ENCODE measurements at regions not wholly inside any gene's neighbourhood (a gene's known extent, or its start where the extent isn't known, plus 50 kb on each side); places are given as distances from the start of the nearest gene placed in this dataset.

DNA sequence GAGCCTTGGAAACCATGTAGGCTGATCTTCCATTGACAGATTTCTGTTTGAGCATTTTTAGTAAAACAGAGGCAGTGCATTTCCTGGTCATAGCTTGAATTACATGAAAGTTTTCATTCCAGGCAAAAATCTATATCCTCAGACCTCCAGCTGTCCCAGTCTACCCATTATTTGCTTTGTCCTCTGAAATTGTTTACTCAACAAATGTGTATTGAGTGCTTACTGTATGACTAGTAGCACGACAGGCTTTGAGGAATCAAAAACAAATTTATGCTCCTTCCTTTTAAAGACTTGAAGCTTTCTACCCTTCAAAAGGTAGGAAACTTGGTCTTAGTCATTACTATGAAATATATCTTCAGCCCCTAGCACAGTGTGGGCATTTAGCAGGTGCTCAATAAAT lies 307.9 kb upstream of the IGFBP7 start:
- Mint-ChIP-seq H3K36me3 (ENCODE audit: low read depth) (no peaks in the 10 kb centered on the region), H3K27me3 (no peaks in the 10 kb centered on the region), H3K4me1 (no peaks in the 10 kb centered on the region), H3K27ac (no peak overlapping the region), H3K4me3 (no peak overlapping the region), H3K9me3 (no peaks in the 10 kb centered on the region)
- ATAC-seq (replicated peaks), result no peak

DNA sequence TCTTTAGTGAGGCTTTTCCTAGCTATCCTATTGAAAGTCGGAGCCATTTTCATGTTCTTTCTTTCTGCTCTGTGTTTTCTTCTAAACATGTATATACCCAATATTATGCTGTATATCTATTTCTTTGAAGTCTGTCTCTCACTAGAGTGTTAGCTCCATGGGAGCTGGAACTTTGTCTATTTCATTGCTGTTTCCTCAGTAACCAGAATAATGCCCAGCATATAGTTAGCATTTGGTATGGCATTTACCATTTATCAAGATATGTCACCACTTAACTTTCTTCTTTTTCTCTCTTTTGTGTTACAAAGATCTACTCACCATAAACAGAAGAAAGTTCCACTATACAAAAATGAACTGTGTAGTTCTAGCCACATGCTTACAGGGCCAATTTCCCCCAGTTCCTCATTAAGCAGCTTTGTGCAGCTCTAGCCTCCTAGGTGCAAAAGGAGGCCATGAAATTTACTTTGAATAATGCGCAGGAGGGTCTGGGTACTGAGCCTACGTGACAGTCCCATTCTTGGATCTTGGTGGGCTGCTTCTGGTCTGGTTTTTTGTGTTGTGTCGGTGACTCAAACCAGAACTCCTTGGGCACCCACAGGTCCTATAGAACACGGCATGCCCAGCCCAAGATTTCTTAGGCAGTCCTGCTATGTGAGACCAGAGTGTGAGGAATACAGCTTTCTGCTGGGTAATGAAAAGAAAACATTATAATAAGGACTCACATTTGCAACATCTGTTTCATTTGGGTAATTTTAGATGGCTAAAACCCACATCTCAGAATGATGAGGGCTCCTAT lies 302.3 kb upstream of the IGFBP7 start:
- ATAC-seq (replicated peaks), result no peak
- H3K27ac Mint-ChIP-seq, result no peak overlapping the region
- no peak overlapping the region for H3K4me3 Mint-ChIP-seq
- no peaks in the 10 kb centered on the region for H3K36me3 Mint-ChIP-seq (ENCODE audit: low read depth)
- no peaks in the 10 kb centered on the region for H3K4me1 Mint-ChIP-seq
- H3K9me3 Mint-ChIP-seq, result no peaks in the 10 kb centered on the region
- H3K27me3 Mint-ChIP-seq, result no peaks in the 10 kb centered on the region

DNA sequence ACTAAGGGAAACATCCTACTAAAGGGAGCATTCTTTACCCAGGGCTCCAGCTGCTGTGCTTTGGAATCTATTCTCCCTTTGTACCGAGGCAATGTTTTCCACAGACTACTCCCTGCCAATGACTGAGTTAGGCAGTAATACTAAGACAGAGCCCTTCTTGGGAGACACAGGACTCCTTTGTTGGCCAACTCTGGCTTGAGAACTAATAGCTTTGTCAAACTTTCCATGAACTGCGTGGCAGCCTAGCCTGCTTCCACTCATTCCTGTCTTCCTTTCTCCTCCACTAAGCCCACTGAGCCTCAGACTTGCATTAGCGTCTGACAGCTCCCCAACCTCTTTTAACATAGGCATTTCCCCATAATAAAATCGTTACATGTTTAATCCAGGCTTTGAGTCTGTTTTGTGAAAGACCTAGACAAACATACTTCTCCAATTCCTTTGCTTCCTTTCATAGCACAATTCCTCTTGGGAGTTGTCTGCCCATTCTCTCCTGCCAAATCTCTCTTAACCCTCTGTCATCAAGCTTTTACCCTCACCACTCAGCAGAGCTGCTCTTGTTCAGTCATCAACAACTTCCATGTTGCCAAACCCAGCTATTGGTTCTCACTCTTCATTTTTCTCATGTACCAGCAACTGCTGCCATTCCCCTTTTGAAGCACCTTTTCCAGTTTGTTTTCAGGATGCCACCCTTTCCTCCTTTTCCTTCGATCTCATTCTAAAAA lies 300.3 kb upstream of the IGFBP7 start:
- Mint-ChIP-seq H3K4me3 (no peak overlapping the region), H3K36me3 (ENCODE audit: low read depth) (no peaks in the 10 kb centered on the region), H3K9me3 (no peaks in the 10 kb centered on the region)

DNA sequence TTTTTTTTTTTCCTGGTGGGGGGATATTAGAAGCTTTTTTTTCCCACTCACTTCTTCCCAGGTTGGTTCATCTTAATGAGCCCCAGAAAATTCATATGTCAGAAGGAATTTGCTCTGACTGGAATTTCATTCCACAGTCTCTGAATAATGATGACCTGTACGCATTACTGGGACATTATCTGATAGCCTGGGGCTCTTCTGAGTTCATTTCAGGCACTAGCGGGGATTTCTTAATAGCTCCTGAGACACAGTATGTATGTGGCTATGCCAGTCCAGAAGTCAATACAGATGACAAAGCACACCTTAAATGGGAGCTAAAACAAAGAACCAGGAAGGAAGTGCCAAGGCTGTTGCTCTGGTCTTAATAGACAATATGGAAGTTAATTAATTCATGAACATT lies 295.2 kb upstream of the IGFBP7 start:
- Mint-ChIP-seq H3K4me3 (no peak overlapping the region), H3K36me3 (ENCODE audit: low read depth) (no peaks in the 10 kb centered on the region), H3K27me3 (no peaks in the 10 kb centered on the region), H3K9me3 (no peaks in the 10 kb centered on the region), H3K27ac (no peak overlapping the region), H3K4me1 (no peaks in the 10 kb centered on the region)
- ATAC-seq (replicated peaks), result no peak

More for the DNA sequence above, 300.3 kb upstream of the IGFBP7 start:
- no peak overlapping the region for H3K27ac Mint-ChIP-seq
- H3K27me3 Mint-ChIP-seq, result no peaks in the 10 kb centered on the region
- no peaks in the 10 kb centered on the region for H3K4me1 Mint-ChIP-seq
- no peak for ATAC-seq (replicated peaks)

DNA sequence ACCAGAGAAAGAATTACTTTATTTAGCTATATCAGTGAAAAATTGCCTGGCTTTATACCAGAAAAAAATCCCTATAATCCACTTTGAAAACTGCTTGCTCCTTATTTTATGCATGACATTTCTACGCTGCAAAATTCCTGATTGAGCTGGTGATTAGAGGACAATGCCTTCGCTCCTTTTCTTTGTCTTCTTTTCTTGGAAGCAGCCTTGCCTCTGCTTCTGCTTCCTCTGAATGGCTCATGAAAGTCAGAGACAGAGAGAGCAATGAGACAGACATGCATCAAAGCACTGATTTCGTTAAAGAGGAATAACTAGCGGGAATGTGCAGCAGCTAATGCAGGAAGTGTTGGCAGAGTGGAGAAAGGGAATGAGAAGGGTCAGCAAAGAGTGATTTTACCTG lies 294.3 kb upstream of the IGFBP7 start:
- ATAC-seq (replicated peaks), result no peak
- H3K27me3 Mint-ChIP-seq, result no peaks in the 10 kb centered on the region
- no peak overlapping the region for H3K4me3 Mint-ChIP-seq
- H3K27ac Mint-ChIP-seq, result no peak overlapping the region
- no peaks in the 10 kb centered on the region for H3K4me1 Mint-ChIP-seq
- no peaks in the 10 kb centered on the region for H3K36me3 Mint-ChIP-seq (ENCODE audit: low read depth)
- H3K9me3 Mint-ChIP-seq, result no peaks in the 10 kb centered on the region

DNA sequence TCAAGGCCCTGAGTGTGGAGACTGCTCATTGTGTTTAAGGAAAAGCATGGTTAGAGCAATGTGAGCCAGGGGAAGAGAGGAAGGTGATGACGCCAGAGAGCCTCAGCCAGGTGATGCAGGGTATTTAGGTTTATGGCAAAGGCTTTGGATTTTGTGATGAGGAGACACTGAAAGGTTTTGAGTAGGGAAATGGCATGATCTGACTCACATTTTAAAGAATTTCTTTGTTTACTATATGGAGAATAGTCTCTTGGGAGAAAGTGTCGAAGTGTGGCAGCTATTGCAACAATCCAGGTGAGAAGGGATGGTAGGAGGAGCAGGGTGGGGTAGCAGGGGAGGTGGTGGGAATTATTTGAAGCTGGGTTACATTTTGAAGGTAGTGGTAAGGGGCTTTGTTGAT lies 293.4 kb upstream of the IGFBP7 start:
- H3K27ac Mint-ChIP-seq, result no peak overlapping the region
- ATAC-seq (replicated peaks), result no peak
- no peaks in the 10 kb centered on the region for H3K27me3 Mint-ChIP-seq
- H3K9me3 Mint-ChIP-seq, result no peaks in the 10 kb centered on the region
- H3K4me1 Mint-ChIP-seq, result no peaks in the 10 kb centered on the region
- H3K36me3 Mint-ChIP-seq (ENCODE audit: low read depth), result no peaks in the 10 kb centered on the region
- H3K4me3 Mint-ChIP-seq, result no peak overlapping the region

DNA sequence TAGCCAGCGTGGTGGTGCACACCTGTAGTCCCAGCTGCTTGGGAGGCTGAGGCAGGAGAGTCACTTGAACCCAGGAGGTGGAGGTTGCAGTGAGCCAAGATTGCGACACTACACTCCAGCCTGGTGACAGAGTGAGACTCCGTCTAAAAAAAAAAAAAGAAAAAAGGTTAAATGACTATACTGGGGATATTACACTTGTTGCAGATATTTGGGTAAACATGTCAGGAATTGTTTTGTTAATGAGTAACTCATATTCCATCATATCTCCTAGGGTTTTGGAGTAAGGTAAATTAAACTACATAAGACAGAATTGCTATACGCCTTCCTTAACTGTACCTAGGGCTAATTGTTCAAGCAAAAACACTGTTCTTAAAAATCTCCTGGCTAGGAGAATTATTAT lies 291.4 kb upstream of the IGFBP7 start:
- Mint-ChIP-seq H3K4me1 (no peaks in the 10 kb centered on the region), H3K36me3 (ENCODE audit: low read depth) (no peaks in the 10 kb centered on the region), H3K9me3 (no peaks in the 10 kb centered on the region), H3K4me3 (no peak overlapping the region), H3K27ac (no peak overlapping the region), H3K27me3 (no peaks in the 10 kb centered on the region)
- ATAC-seq (replicated peaks), result no peak

DNA sequence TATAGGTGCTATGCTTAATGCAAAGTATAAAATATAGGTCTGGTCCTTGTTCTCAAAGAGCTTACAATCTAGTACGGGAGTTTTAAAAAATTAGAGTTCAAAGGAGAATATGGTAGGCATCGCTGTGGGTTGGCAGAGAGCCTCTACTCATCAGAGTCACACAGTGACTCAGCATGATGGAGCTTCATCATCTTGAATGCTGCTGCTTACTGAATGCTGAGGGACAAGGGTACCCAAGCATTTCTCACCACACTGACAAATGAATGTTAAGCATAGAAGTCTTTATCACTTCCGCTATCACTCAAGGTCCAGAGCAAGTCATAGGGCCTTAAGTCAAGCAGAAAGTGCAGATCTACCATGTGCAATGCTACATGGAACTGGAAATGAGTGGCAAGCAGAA lies 268.6 kb upstream of the IGFBP7 start:
- no peak overlapping the region for H3K27ac Mint-ChIP-seq
- ATAC-seq (replicated peaks), result no peak

DNA sequence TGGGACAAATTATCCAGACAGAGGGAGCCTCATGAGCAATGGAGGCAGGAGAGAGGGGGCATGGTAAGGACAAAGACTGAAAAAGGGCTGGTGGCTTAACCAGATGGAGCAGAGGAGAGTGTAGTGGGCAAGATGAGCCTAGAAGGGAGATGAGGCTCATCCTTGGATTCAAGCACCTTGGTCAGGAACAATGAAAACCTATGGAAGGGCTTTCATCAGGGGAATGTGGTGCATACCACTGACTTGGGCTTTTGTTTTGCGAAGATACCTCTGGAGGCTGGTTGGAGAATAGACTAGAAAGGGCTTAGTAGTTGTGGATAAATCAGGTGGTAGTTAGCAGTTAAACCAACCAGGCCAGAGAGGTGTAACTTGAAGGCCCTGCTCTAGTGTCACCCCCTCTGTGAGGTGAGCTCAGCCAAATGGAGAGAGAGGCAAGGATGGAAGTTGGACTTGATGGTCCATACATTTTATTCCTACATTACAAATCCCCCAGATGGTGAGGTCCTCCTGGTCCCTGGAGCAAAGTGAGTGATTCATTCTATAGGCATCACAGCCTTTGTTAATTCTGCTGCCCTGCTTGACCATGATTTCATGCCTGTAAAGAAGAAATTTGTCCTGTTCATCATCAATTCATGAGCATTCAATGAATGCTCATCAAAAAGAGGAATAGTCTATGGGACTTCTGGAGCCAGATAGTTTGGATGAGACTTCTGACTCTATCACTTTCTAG lies 264.8 kb upstream of the IGFBP7 start:
- no peaks in the 10 kb centered on the region for H3K27me3 Mint-ChIP-seq
- no peak for ATAC-seq (replicated peaks)
- no peaks in the 10 kb centered on the region for H3K4me1 Mint-ChIP-seq
- no peak overlapping the region for H3K4me3 Mint-ChIP-seq
- H3K27ac Mint-ChIP-seq, result no peak overlapping the region
- H3K36me3 Mint-ChIP-seq (ENCODE audit: low read depth), result no peaks in the 10 kb centered on the region
- H3K9me3 Mint-ChIP-seq, result peaks cover 5% of the 10 kb centered on the region

More for the DNA sequence above, 268.6 kb upstream of the IGFBP7 start:
- Mint-ChIP-seq H3K4me3 (no peak overlapping the region), H3K36me3 (ENCODE audit: low read depth) (no peaks in the 10 kb centered on the region), H3K9me3 (no peaks in the 10 kb centered on the region), H3K4me1 (no peaks in the 10 kb centered on the region), H3K27me3 (no peaks in the 10 kb centered on the region)

DNA sequence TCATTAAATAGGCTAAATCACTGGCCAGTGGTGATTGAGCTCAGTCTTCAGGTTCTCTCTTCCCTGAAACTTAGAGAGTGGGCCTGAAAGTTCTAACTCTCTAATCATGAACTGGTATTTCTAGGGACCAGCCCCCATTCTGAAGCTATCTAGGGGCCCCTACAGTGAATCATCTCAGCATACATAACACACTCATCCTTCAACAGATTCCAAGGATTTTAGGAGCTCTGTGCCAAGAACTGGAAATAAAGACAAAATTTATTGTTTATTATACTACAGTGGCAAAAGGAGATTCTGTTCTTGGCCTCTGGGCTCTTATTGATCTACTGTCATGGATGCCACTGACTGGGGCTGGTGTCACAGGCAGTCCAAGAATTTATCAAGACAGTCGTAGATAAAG lies 263.8 kb upstream of the IGFBP7 start:
- Mint-ChIP-seq H3K27ac (no peak overlapping the region), H3K4me1 (no peaks in the 10 kb centered on the region), H3K36me3 (ENCODE audit: low read depth) (no peaks in the 10 kb centered on the region), H3K27me3 (no peaks in the 10 kb centered on the region), H3K9me3 (peaks cover 5% of the 10 kb centered on the region), H3K4me3 (no peak overlapping the region)
- ATAC-seq (replicated peaks), result no peak

DNA sequence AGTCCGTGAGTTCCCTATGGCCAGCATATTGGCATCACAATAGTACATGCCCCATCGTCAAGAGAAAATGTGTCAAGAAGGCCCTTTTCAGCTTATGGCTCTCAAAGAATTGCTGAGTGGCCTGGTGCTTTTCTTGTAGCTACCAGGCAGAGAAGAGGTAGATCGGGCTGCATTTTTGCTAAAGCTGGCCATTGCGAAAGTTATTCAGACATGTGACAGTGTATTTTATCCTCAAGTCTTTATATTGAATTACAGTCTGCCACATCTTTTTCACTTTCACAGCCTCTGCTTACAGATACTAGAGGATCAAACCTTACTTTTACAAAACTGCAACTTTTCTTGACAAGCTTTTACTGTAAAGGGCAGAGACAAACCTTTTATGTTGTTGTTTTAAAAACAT lies 261.5 kb upstream of the IGFBP7 start:
- H3K36me3 Mint-ChIP-seq (ENCODE audit: low read depth), result no peaks in the 10 kb centered on the region
- H3K27ac Mint-ChIP-seq, result no peak overlapping the region
- no peaks in the 10 kb centered on the region for H3K27me3 Mint-ChIP-seq
- peaks cover 9% of the 10 kb centered on the region for H3K9me3 Mint-ChIP-seq
- H3K4me1 Mint-ChIP-seq, result no peaks in the 10 kb centered on the region
- H3K4me3 Mint-ChIP-seq, result no peak overlapping the region
- no peak for ATAC-seq (replicated peaks)

DNA sequence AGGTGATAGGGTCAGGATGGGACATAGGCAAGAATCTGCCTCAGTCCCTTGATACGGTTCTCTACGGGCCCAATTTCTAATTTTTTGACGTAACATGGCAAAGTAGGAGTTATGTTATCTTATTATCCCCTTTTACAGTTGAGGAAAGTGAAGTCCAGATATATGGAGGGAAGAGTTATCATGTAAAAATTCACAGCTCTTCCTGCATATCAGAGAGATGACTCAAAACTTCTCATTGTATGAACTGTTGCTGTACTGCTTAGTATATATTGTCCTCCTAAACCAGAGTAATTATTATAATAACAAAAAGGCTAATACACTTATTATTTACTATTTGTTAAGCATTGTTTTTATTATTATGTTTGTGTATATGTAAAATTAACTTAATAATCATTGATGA lies 260.5 kb upstream of the IGFBP7 start:
- H3K9me3 Mint-ChIP-seq, result peaks cover 11% of the 10 kb centered on the region
- no peak overlapping the region for H3K4me3 Mint-ChIP-seq
- no peaks in the 10 kb centered on the region for H3K36me3 Mint-ChIP-seq (ENCODE audit: low read depth)
- no peak overlapping the region for H3K27ac Mint-ChIP-seq
- H3K27me3 Mint-ChIP-seq, result no peaks in the 10 kb centered on the region
- no peak for ATAC-seq (replicated peaks)
- H3K4me1 Mint-ChIP-seq, result no peaks in the 10 kb centered on the region

DNA sequence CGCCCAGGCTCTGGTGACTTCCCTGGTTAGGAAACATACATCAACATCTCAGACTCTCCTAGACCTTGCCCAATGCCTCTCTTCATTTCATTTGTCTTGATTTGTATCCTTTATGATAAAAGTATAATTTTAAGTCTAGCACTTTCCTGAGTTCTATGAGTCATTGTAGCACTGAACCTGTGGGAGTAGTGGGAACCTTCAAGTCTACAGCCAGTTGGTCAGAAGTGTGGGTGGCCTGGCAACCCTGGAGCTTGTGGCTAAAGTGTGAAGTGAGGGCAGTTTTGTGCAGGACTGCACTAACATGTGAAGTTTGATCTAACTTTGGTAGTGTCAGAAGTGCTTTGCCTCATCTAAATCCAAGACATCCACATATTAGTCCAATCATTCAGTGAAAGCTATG lies 259.3 kb upstream of the IGFBP7 start:
- no peak for ATAC-seq (replicated peaks)
- no peaks in the 10 kb centered on the region for H3K36me3 Mint-ChIP-seq (ENCODE audit: low read depth)
- peaks cover 11% of the 10 kb centered on the region for H3K9me3 Mint-ChIP-seq
- H3K27me3 Mint-ChIP-seq, result no peaks in the 10 kb centered on the region
- no peaks in the 10 kb centered on the region for H3K4me1 Mint-ChIP-seq
- H3K27ac Mint-ChIP-seq, result no peak overlapping the region
- H3K4me3 Mint-ChIP-seq, result no peak overlapping the region

DNA sequence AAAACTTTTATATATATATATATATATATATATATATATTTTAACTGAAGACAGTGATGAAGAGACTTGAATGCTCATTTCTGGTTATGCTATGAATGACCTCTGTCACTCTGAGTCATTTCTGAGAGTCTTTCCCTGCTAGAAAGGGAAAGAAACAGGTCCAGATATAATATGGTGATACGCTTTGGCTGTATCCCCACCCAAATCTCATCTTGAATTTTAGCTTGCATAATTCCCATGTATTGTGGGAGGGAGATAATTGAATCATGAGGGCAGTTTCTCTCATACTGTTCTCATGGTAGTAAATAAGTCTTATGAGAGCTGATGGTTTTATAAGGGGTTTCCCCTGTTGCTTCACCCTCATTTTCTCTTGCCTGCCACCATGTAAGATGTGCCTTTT lies 254.1 kb upstream of the IGFBP7 start:
- H3K4me1 Mint-ChIP-seq, result no peaks in the 10 kb centered on the region

DNA sequence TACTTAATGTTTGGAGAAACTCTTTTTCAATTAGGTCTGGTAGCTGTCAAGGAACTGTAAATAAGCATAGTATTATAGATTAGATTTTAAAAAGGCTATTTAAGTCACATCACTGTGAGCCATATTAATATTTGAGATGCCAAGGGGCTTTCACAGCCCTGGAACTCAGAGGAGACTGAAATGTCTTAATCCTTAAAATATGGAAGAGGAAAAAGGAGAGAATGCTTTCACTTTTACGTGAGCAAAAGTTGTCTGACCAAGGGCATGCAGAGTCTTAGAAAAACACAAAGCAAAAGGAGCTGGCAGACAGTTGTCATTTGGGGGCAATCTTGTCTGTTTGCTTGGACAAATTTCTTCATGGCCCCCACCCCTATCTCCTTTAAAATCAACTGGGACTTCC lies 253.2 kb upstream of the IGFBP7 start:
- no peak overlapping the region for H3K27ac Mint-ChIP-seq
- H3K4me3 Mint-ChIP-seq, result no peak overlapping the region
- ATAC-seq (replicated peaks), result no peak
- no peaks in the 10 kb centered on the region for H3K27me3 Mint-ChIP-seq
- H3K9me3 Mint-ChIP-seq, result peaks cover 13% of the 10 kb centered on the region
- H3K4me1 Mint-ChIP-seq, result no peaks in the 10 kb centered on the region
- no peaks in the 10 kb centered on the region for H3K36me3 Mint-ChIP-seq (ENCODE audit: low read depth)

More for the DNA sequence above, 254.1 kb upstream of the IGFBP7 start:
- H3K27ac Mint-ChIP-seq, result no peak overlapping the region
- peaks cover 7% of the 10 kb centered on the region for H3K9me3 Mint-ChIP-seq
- no peaks in the 10 kb centered on the region for H3K27me3 Mint-ChIP-seq
- no peaks in the 10 kb centered on the region for H3K36me3 Mint-ChIP-seq (ENCODE audit: low read depth)
- H3K4me3 Mint-ChIP-seq, result no peak overlapping the region
- ATAC-seq (replicated peaks), result no peak

Data from activated T-helper 17 cell treated with anti-CD3 and anti-CD28 coated beads, Interleukin-2, amount 50 U/mL, for 72 hours (primary cell).